ENCODE measurements at regions not wholly inside any gene's neighbourhood (a gene's known extent, or its start where the extent isn't known, plus 50 kb on each side); places are given as distances from the start of the nearest gene placed in this dataset.

- Histone ChIP-seq H3K9me3 (ENCODE audit: control insufficient read depth in 4 of 4, low read length in 3 of 4) (no peaks in the 10 kb centered on the region), H3K4me3 (ENCODE audit: low read depth in 1 of 3, low read length in 3 of 3) (no peak overlapping the region), H3K4me1 (ENCODE audit: control insufficient read depth in 4 of 4, insufficient read depth in 4 of 4, low read length in 3 of 4) (no peaks in the 10 kb centered on the region), H3K27me3 (ENCODE audit: control insufficient read depth in 4 of 4, insufficient read depth in 4 of 4, low read length in 3 of 4) (no peaks in the 10 kb centered on the region), H3K36me3 (ENCODE audit: control insufficient read depth in 4 of 4, insufficient read depth in 3 of 4, low read depth in 1 of 4, low read length in 3 of 4) (no peaks in the 10 kb centered on the region), H3K9ac (ENCODE audit: low read depth in 1 of 2, low read length in 2 of 2) (no peak overlapping the region), H3K27ac (ENCODE audit: low read depth in 1 of 2, low read length in 2 of 2) (no peak overlapping the region)
- DNase-seq (ENCODE audit: low spot score) = no peak
- no peak for TF ChIP-seq YY1 (IDR thresholded peaks at IDR 0.05)
- TF ChIP-seq CTCF (IDR thresholded peaks at IDR 0.05; ENCODE audit: low read depth, low read length, missing input control) = no peak
- TF ChIP-seq JUND (IDR thresholded peaks at IDR 0.05) = no peak
- TF ChIP-seq SP1 (IDR thresholded peaks at IDR 0.05) = no peak
- TF ChIP-seq RAD21 (IDR thresholded peaks at IDR 0.05) = no peak
- no peak for TF ChIP-seq HNF4G (IDR thresholded peaks at IDR 0.05)
- no peak for TF ChIP-seq FOXA2 (IDR thresholded peaks at IDR 0.05)
- no peak for TF ChIP-seq MAX (IDR thresholded peaks at IDR 0.05)
- TF ChIP-seq EGR1 (IDR thresholded peaks at IDR 0.05; ENCODE audit: low read depth in 2 of 2) = no peak
- TF ChIP-seq NR2F2 (IDR thresholded peaks at IDR 0.05) = no peak
- no peak for TF ChIP-seq RXRA (IDR thresholded peaks at IDR 0.05)
- TF ChIP-seq GABPA (IDR thresholded peaks at IDR 0.05 in 1 of 2, conservative IDR thresholded peaks at IDR 0.05 in 1 of 2) = no peak
- TF ChIP-seq TAF1 (conservative IDR thresholded peaks at IDR 0.05) = no peak
- TF ChIP-seq REST (IDR thresholded peaks at IDR 0.05) = no peak
- TF ChIP-seq ATF3 (IDR thresholded peaks at IDR 0.05) = no peak
- TF ChIP-seq FOXA1 (IDR thresholded peaks at IDR 0.05) = no peak
- TF ChIP-seq HNF4A (conservative IDR thresholded peaks at IDR 0.05) = no peak
- no peak for TF ChIP-seq ZBTB33 (IDR thresholded peaks at IDR 0.05)
- 85% methylated on average over 2 of the region's 2 CpGs for WGBS
Measured at GRCh38 chr1:96207936-96208335, 513.6 kb upstream of the PTBP2 start.

Measured in liver (tissue), 8 donors.